ENCODE measurements at regions not wholly inside any gene's neighbourhood (a gene's known extent, or its start where the extent isn't known, plus 50 kb on each side); places are given as distances from the start of the nearest gene placed in this dataset.

DNA sequence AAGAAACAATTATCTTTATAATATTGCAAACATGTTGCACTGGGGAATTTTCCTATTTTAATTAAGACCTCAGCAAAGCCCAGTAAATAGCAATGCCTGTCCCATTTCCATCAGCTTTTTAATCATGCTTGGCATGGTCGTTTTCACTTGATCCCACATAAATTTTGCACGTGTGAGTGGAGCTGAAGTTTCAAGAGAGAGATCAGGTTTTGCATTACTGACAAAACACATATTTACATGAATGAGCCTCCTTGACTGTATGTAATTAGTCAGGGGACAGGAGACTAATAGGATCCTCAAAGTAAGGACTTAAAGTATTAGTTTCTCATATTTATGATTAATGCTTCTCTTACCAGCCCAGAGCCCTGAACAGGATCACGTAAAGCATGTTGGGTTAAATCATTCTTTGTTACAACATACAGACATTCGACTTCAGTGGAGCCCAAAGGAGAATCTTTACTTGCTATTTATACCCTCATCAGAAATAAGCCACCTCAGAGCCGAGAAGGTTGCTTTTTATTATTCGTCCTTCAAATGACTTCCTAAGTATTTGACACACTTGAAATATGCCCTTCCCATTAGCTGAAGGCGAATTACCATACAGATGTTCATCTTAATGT is 711.3 kb downstream of the GALR1 start:
- H3K4me3 ChIP-seq = no peak overlapping the region
- no peaks in the 10 kb centered on the region for H3K4me1 ChIP-seq
- H3K27ac ChIP-seq = no peak overlapping the region
- no peaks in the 10 kb centered on the region for H3K36me3 ChIP-seq
- H3K27me3 ChIP-seq = no peaks in the 10 kb centered on the region
- DNase-seq (no peak), ATAC-seq (no peak)
- no peak for TF ChIP-seq CTCF (IDR thresholded peaks at IDR 0.05)
- no peaks in the 10 kb centered on the region for H3K9me3 ChIP-seq
- intact Hi-C loops (cut with DNase I) = no loop called here

DNA sequence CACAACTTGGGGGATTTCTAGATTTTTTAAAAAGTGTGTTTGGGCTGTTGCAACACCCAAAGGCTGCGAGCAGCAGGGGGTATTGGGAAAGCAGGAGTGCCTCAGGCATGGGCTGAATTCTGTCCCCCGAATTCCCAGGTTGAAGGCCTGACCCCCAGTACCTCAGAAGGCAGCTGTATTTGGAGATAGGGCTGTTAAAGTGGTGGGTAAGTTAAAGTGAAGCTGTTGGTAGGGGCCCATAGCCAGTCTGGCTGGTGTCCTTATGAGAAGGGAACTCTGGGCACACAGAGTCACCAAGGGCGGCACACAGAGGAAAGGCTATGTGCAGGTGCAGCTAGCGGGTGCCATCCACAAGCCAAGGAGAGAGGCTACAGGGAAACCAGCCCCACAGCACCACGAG is 717.4 kb downstream of the GALR1 start:
- intact Hi-C loops (cut with DNase I) = no loop called here
- Histone ChIP-seq H3K4me1 (no peaks in the 10 kb centered on the region), H3K36me3 (no peaks in the 10 kb centered on the region), H3K27me3 (no peaks in the 10 kb centered on the region), H3K9me3 (no peaks in the 10 kb centered on the region), H3K4me3 (no peak overlapping the region), H3K27ac (no peak overlapping the region)
- no peak for ATAC-seq
- TF ChIP-seq CTCF (IDR thresholded peaks at IDR 0.05) = no peak
- no peak for DNase-seq

- ATAC-seq (no peak), DNase-seq (no peak)
- Histone ChIP-seq H3K36me3 (no peaks in the 10 kb centered on the region), H3K4me3 (no peak overlapping the region), H3K4me1 (no peaks in the 10 kb centered on the region), H3K27me3 (no peaks in the 10 kb centered on the region), H3K9me3 (no peaks in the 10 kb centered on the region), H3K27ac (no peak overlapping the region)
- intact Hi-C loops (cut with DNase I) = no loop called here
- TF ChIP-seq CTCF (IDR thresholded peaks at IDR 0.05) = no peak
These were observed 718.1 kb downstream of the GALR1 start for GRCh38 chr18:77967791-77968190.

DNA sequence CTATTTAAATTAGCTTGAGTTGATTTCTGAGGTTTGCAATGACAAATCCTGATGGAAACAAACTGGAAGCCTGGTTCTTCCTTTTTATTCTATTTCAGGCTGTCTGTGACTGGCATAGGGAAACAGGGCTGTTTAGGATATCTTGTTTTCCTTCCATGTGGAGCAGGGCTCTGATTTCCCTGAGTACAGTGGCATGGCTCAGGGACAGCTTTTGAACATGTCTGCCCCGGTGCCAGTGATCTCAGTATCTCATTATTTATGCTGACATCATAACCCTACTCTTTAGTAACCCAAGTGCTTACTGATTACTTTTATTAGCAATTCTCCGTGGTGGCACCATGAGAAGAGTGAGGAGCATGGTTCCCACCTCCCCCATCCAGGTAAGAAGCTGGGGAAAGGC is 720.3 kb downstream of the GALR1 start:
- intact Hi-C loops (cut with DNase I) = no loop called here
- ATAC-seq (no peak), DNase-seq (no peak)
- Histone ChIP-seq H3K36me3 (no peaks in the 10 kb centered on the region), H3K4me1 (no peaks in the 10 kb centered on the region), H3K27ac (no peak overlapping the region), H3K9me3 (no peaks in the 10 kb centered on the region), H3K27me3 (no peaks in the 10 kb centered on the region), H3K4me3 (no peak overlapping the region)
- no peak for TF ChIP-seq CTCF (IDR thresholded peaks at IDR 0.05)

DNA sequence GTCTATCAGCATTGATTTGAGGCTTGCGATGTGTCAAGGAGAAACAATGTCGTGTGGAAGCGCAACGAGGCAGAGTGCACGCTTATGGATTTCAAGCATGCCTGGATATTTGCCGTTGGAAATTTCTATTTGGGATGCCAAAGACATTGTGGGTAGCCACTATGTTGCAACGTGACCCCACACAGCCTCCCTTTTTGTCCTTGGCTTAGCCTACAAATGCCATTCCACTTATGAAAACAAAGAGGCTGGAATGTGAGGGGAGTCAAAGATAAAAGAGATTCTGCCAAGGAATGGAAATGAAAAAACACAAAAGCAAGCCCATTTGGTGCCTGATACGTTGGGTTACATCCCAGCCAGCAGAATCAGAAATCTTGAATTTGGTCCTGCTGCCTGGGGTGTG is 721.2 kb downstream of the GALR1 start:
- DNase-seq (no peak), ATAC-seq (no peak)
- H3K36me3 ChIP-seq = no peaks in the 10 kb centered on the region
- no peaks in the 10 kb centered on the region for H3K27me3 ChIP-seq
- no peaks in the 10 kb centered on the region for H3K9me3 ChIP-seq
- no peak overlapping the region for H3K27ac ChIP-seq
- TF ChIP-seq CTCF (IDR thresholded peaks at IDR 0.05) = no peak
- intact Hi-C loops (cut with DNase I) = no loop called here
- H3K4me3 ChIP-seq = no peak overlapping the region
- no peaks in the 10 kb centered on the region for H3K4me1 ChIP-seq

Data from left lung (tissue), 4 donors.